ENCODE measurements at regions not wholly inside any gene's neighbourhood (a gene's known extent, or its start where the extent isn't known, plus 50 kb on each side); places are given as distances from the start of the nearest gene placed in this dataset.
"Not testable (repeated sequence)": the region's sequence is repeated elsewhere in the genome, so short reads cannot be mapped to it uniquely, and the experiment has no call there.

DNA sequence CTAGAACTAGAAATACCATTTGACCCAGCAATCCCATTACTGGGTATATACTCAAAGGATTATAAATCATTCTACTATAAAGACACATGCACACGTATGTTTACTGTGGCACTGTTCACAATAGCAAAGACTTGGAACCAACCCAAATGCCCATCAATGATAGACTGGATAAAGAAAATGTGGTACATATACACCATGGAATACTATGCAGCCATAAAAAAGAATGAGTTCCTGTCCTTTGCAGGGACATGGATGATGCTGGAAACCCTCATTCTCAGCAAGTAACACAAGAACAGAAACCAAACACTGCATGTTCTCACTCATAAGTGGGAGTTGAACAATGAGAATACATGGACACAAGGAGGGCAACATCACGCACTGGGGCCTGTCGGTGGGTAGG, 550.3 kb upstream of the USP24 start:
- H3K18ac ChIP-seq (ENCODE audit: extremely low read depth, low read length); H3K23ac ChIP-seq (ENCODE audit: insufficient read length); H3K27me3 ChIP-seq (replicated peaks in 1 of 4; ENCODE audit: control insufficient read depth in 3 of 4, extremely low read depth in 1 of 4, insufficient read depth in 3 of 4, low read length in 3 of 4); H3K79me1 ChIP-seq (ENCODE audit: low read depth, low read length); H4K5ac ChIP-seq (ENCODE audit: insufficient read length, low read depth, low read length); POLR2A ChIA-PET (ENCODE audit: partially characterized antibody); H3K36me3 ChIP-seq (ENCODE audit: control insufficient read depth in 2 of 4, insufficient read depth in 4 of 4, low read length in 3 of 4); H4K20me1 ChIP-seq (replicated peaks in 1 of 2; ENCODE audit: control insufficient read depth in 1 of 2, insufficient read depth in 2 of 2, low read length in 2 of 2); H3K23me2 ChIP-seq (ENCODE audit: low read depth, low read length); H2AK5ac ChIP-seq (ENCODE audit: low read depth, low read length); H3K79me2 ChIP-seq (ENCODE audit: control insufficient read depth in 1 of 2, insufficient read depth in 2 of 2, low read length in 2 of 2); H3K4ac ChIP-seq (replicated peaks; ENCODE audit: insufficient read length, low read depth, low read length); H3K4me2 ChIP-seq (ENCODE audit: insufficient read depth in 1 of 2, low read depth in 2 of 2, low read length in 2 of 2); H2AFZ ChIP-seq (ENCODE audit: low read length); H3K27ac ChIP-seq (ENCODE audit: low read depth, low read length); H2BK120ac ChIP-seq (replicated peaks; ENCODE audit: low read depth, low read length); H4K8ac ChIP-seq (ENCODE audit: extremely low read depth, insufficient read depth, low read length); H3K14ac ChIP-seq (ENCODE audit: insufficient read length); H2BK12ac ChIP-seq (ENCODE audit: low read depth, low read length); CTCF ChIA-PET (ENCODE audit: partially characterized antibody); H2BK15ac ChIP-seq (ENCODE audit: low read length); H3K9ac ChIP-seq (replicated peaks in 1 of 4; ENCODE audit: extremely low read depth in 1 of 4, low read depth in 3 of 4, low read length in 3 of 4); H3K9me3 ChIP-seq (ENCODE audit: insufficient read depth in 2 of 2, low read depth in 1 of 2, low read length in 1 of 2); H3K4me3 ChIP-seq (ENCODE audit: extremely low read depth in 1 of 4, insufficient read depth in 2 of 4, low read depth in 3 of 4, low read length in 4 of 4); DNase-seq (ENCODE audit: low read depth in 1 of 2, low spot score in 2 of 2); H2BK20ac ChIP-seq (ENCODE audit: low read length); H3K4me1 ChIP-seq (replicated peaks in 1 of 4; ENCODE audit: control insufficient read depth in 3 of 4, insufficient read depth in 4 of 4, low read length in 3 of 4); H2BK5ac ChIP-seq (ENCODE audit: low read depth, low read length); H4K91ac ChIP-seq (replicated peaks; ENCODE audit: insufficient read length, low read length); FAIRE-seq; H3K56ac ChIP-seq (replicated peaks; ENCODE audit: insufficient read length, low read depth, low read length): not testable (repeated sequence)
- 91% methylated on average over 3 of the region's 3 CpGs; no CpG with 5 or more reads in 1 of the 2 experiments for WGBS, 2 experiments (ENCODE audit: extremely low coverage in 1 of 2, insufficient coverage in 1 of 2, insufficient read length in 1 of 2, insufficient replicate concordance in 2 of 2, low coverage in 1 of 2, low lambda C conversion rate in 2 of 2, missing lambda C conversion rate in 1 of 2)
